WTC11 (cell line): ENCODE measurements at regions not wholly inside any gene's neighbourhood (a gene's known extent, or its start where the extent isn't known, plus 50 kb on each side); places are given as distances from the start of the nearest gene placed in this dataset.

Experiments
- ATAC-seq: fragments of 200-7000 bp; cut with Tn5 transposase; 2 replicates; pipeline ENCODE4 v1.10.0; 2021; ENCODE audit warnings: mild to moderate bottlenecking, moderate library complexity
- CTCF ChIA-PET: fragments of 300-600 bp; sonication (Branson Sonifier 250); formaldehyde crosslinking; loops from one replicate; lab custom pipeline; 2021; ENCODE audit warnings: antibody characterized with exemption; lab: Charles Lee
- POLR2A ChIA-PET: fragments of 350-600 bp; sonication (Branson Sonifier 250); formaldehyde crosslinking; loops from one replicate; lab custom pipeline; 2021; ENCODE audit warnings: antibody characterized with exemption; lab: Charles Lee
- DNase-seq: peaks from one replicate; pipeline ENCODE4 v3.0.0; 2021; ENCODE audit warnings: low spot score
- H3K27ac Mint-ChIP-seq: 2 replicates; pipeline ENCODE4 v1.8.0; 2021; ENCODE audit warnings: mixed read lengths
- H3K27me3 Mint-ChIP-seq: 2 replicates; pipeline ENCODE4 v1.8.0; 2021; ENCODE audit warnings: low read depth, mild to moderate bottlenecking, moderate library complexity, mixed read lengths
- H3K36me3 Mint-ChIP-seq: 2 replicates; pipeline ENCODE4 v1.8.0; 2021; ENCODE audit warnings: mixed read lengths
- H3K4me1 Mint-ChIP-seq: 2 replicates; pipeline ENCODE4 v1.8.0; 2022; ENCODE audit warnings: mixed read lengths
- H3K4me3 Mint-ChIP-seq: 2 replicates; pipeline ENCODE4 v1.8.0; 2021; ENCODE audit warnings: mild to moderate bottlenecking, moderate library complexity, mixed read lengths
- H3K9me3 Mint-ChIP-seq: 2 replicates; pipeline ENCODE4 v1.8.0; 2021; ENCODE audit warnings: mixed read lengths
- AR ChIP-seq: fragments of 250-450 bp; sonication (Bioruptor Pico); IDR thresholded peaks from 2 replicates; pipeline ENCODE4 v1.9.0; 2021; ENCODE audit warnings: mild to moderate bottlenecking
- ATF6 ChIP-seq: sonication (generic); formaldehyde crosslinking; IDR thresholded peaks from 2 replicates; pipeline ENCODE4 v1.8.1; 2023; ENCODE audit warnings: mild to moderate bottlenecking, missing genetic modification reagents
- CDX4 ChIP-seq: fragments of 250-450 bp; sonication (Bioruptor Pico); IDR thresholded peaks from 2 replicates; pipeline ENCODE4 v1.9.0; 2021; ENCODE audit warnings: moderate library complexity, mild to moderate bottlenecking, inconsistent platforms, borderline replicate concordance
- EMX1 ChIP-seq: fragments of 250-450 bp; sonication (Bioruptor Pico); IDR thresholded peaks from 2 replicates; pipeline ENCODE4 v1.8.0; 2021; ENCODE audit warnings: mild to moderate bottlenecking
- FOXJ3 ChIP-seq: sonication (generic); formaldehyde crosslinking; IDR thresholded peaks from 2 replicates; pipeline ENCODE4 v1.9.0; 2021; ENCODE audit warnings: missing genetic modification reagents, mild to moderate bottlenecking, borderline replicate concordance
- GABPB1 ChIP-seq: sonication (generic); formaldehyde crosslinking; IDR thresholded peaks from 2 replicates; pipeline ENCODE4 v1.8.1; 2023; ENCODE audit warnings: mild to moderate bottlenecking, missing genetic modification reagents
- HMGXB4 ChIP-seq: sonication (generic); formaldehyde crosslinking; IDR thresholded peaks from 2 replicates; pipeline ENCODE4 v1.8.1; 2023; ENCODE audit warnings: mild to moderate bottlenecking, moderate library complexity, missing genetic modification reagents
- JAZF1 ChIP-seq: fragments of 250-450 bp; sonication (Bioruptor Pico); IDR thresholded peaks from 2 replicates; pipeline ENCODE4 v1.9.0; 2021; ENCODE audit warnings: moderate library complexity, mild to moderate bottlenecking, inconsistent platforms
- MAX ChIP-seq: sonication (generic); formaldehyde crosslinking; IDR thresholded peaks from 2 replicates; pipeline ENCODE4 v1.8.0; 2022; ENCODE audit warnings: mild to moderate bottlenecking, missing genetic modification reagents
- PRDM15 ChIP-seq: sonication (generic); formaldehyde crosslinking; IDR thresholded peaks from 2 replicates; pipeline ENCODE4 v1.8.0; 2022; ENCODE audit warnings: missing genetic modification reagents
- SMAD3 ChIP-seq: sonication (generic); formaldehyde crosslinking; IDR thresholded peaks from 2 replicates; pipeline ENCODE4 v1.8.0; 2022; ENCODE audit warnings: missing genetic modification reagents, mild to moderate bottlenecking, borderline replicate concordance
- SOX15 ChIP-seq: fragments of 250-450 bp; sonication (Bioruptor Pico); IDR thresholded peaks from 2 replicates; pipeline ENCODE4 v1.9.0; 2021; ENCODE audit warnings: mild to moderate bottlenecking
- TCF7 ChIP-seq: sonication (generic); formaldehyde crosslinking; IDR thresholded peaks from 2 replicates; pipeline ENCODE4 v1.8.0; 2022; ENCODE audit warnings: mild to moderate bottlenecking, low read depth, missing genetic modification reagents, moderate library complexity
- USF2 ChIP-seq: sonication (generic); formaldehyde crosslinking; IDR thresholded peaks from 2 replicates; pipeline ENCODE4 v1.8.1; 2023; ENCODE audit warnings: mild to moderate bottlenecking, missing genetic modification reagents, moderate library complexity
- ZBTB43 ChIP-seq: sonication (generic); formaldehyde crosslinking; IDR thresholded peaks from 2 replicates; pipeline ENCODE4 v1.8.1; 2023; ENCODE audit warnings: mild to moderate bottlenecking, missing genetic modification reagents
- ZNF425 ChIP-seq: fragments of 250-450 bp; sonication (Bioruptor Pico); conservative IDR thresholded peaks from 2 replicates; pipeline ENCODE4 v1.9.0; 2021; ENCODE audit warnings: mild to moderate bottlenecking
- ZNF671 ChIP-seq: fragments of 250-450 bp; sonication (Bioruptor Pico); IDR thresholded peaks from 2 replicates; pipeline ENCODE4 v1.8.0; 2021; ENCODE audit warnings: mild to moderate bottlenecking

- DNase-seq (no peak), ATAC-seq (no peak)
- H3K4me1 Mint-ChIP-seq = peaks cover 16% of the 10 kb centered on the region
- ChIA-PET CTCF (no interaction called here), POLR2A (no interaction called here)
- H3K27me3 Mint-ChIP-seq = no peaks in the 10 kb centered on the region
- no peaks in the 10 kb centered on the region for H3K9me3 Mint-ChIP-seq
- no peak overlapping the region for H3K4me3 Mint-ChIP-seq
- H3K27ac Mint-ChIP-seq = no peak overlapping the region
- TF ChIP-seq FOXJ3 (CRISPR knock-in tag) = no peak
- TF ChIP-seq ZNF425 (CRISPR knock-in tag) = no peak
- H3K36me3 Mint-ChIP-seq = no peaks in the 10 kb centered on the region
Observed at GRCh38 chr4:13942977-13943376, 315.5 kb upstream of the BOD1L1 start.

GRCh38 chr4:13944095-13944511 lies 316.6 kb upstream of the BOD1L1 start:
- Mint-ChIP-seq H3K4me3 (no peak overlapping the region), H3K4me1 (peaks cover 11% of the 10 kb centered on the region), H3K27me3 (no peaks in the 10 kb centered on the region), H3K36me3 (no peaks in the 10 kb centered on the region), H3K9me3 (no peaks in the 10 kb centered on the region), H3K27ac (no peak overlapping the region)
- CTCF ChIA-PET = no interaction called here
- POLR2A ChIA-PET = no interaction called here
- TF ChIP-seq ZBTB43 (CRISPR knock-in tag) (no peak), JAZF1 (no peak), SMAD3 (CRISPR knock-in tag) (no peak), ATF6 (CRISPR knock-in tag) (no peak), HMGXB4 (CRISPR knock-in tag) (no peak), AR (CRISPR knock-in tag) (no peak), ZNF671 (no peak), PRDM15 (no peak), CDX4 (CRISPR knock-in tag) (no peak), MAX (CRISPR knock-in tag) (no peak), GABPB1 (no peak), USF2 (CRISPR knock-in tag) (no peak), TCF7 (CRISPR knock-in tag) (no peak), SOX15 (CRISPR knock-in tag) (no peak), EMX1 (CRISPR knock-in tag) (no peak)
- DNase-seq (no peak), ATAC-seq (no peak)
